Liver (tissue), 3 donors: ENCODE measurements at regions not wholly inside any gene's neighbourhood (a gene's known extent, or its start where the extent isn't known, plus 50 kb on each side); places are given as distances from the start of the nearest gene placed in this dataset.

Experiments
- ATF3 ChIP-seq: IDR thresholded peaks from 2 replicates; pipeline ENCODE4 v1.6.1; 2016; ENCODE audit warnings: antibody characterized with exemption
- CTCF ChIP-seq: fragments of 150-350 bp; IDR thresholded peaks from 2 replicates; pipeline ENCODE4 v1.5.1; 2017; ENCODE audit warnings: improper control_type of control experiment, low read depth, low read length; ENCODE audit not compliant: missing input control
- HNF4A ChIP-seq, 2 donors: conservative IDR thresholded peaks; 2 replicates each; pipeline ENCODE4 v1.6.1; 2016; ENCODE audit warnings: antibody characterized with exemption in 2 of 2, mild to moderate bottlenecking in 2 of 2
- MAX ChIP-seq: IDR thresholded peaks from 2 replicates; pipeline ENCODE4 v1.6.1; 2016; ENCODE audit warnings: antibody characterized with exemption
- YY1 ChIP-seq: IDR thresholded peaks from 2 replicates; pipeline ENCODE4 v1.6.1; 2016; ENCODE audit warnings: antibody characterized with exemption, mild to moderate bottlenecking
- ZBTB33 ChIP-seq: IDR thresholded peaks from 2 replicates; pipeline ENCODE4 v1.6.1; 2016; ENCODE audit warnings: antibody characterized with exemption
- donor health status: healthy.
- donor health status: healthy.

- TF ChIP-seq CTCF (no peak), YY1 (no peak), ZBTB33 (no peak), MAX (no peak), ATF3 (no peak), HNF4A (conservative IDR thresholded peaks at IDR 0.05) (no peak)
Measured at GRCh38 chrX:145881175-145881995, 63.8 kb downstream of the SLITRK2 start.
